SK-N-SH (cell line): ENCODE measurements at regions not wholly inside any gene's neighbourhood (a gene's known extent, or its start where the extent isn't known, plus 50 kb on each side); places are given as distances from the start of the nearest gene placed in this dataset.

Experiments used
- CTCF ChIA-PET: fragments of 300-600, 350-600 bp; formaldehyde crosslinking; extraction: SDS; loops from one replicate; lab custom pipeline; 2021; lab: Yijun Ruan, JAX
- POLR2A ChIA-PET: fragments of 350-600 bp; sonication (Branson Sonifier 250); formaldehyde crosslinking; extraction: SDS; loops from one replicate; lab custom pipeline; 2020; ENCODE audit warnings: antibody characterized with exemption, inconsistent platforms; lab: Yijun Ruan, JAX
- DNase-seq: peaks from one replicate; pipeline ENCODE4 v3.0.0; 2012
- H2AFZ ChIP-seq: fragments of 200-600 bp; sonication (generic); 2 replicates; pipeline ENCODE4 v1.8.1; 2016; ENCODE audit warnings: antibody characterized with exemption, mild to moderate bottlenecking, low read depth
- H3F3A ChIP-seq: fragments of 200-600 bp; sonication (generic); replicated peaks from 2 replicates; pipeline ENCODE3; 2016; ENCODE audit warnings: antibody characterized with exemption, mild to moderate bottlenecking; ENCODE audit not compliant: insufficient read depth
- H3K27ac ChIP-seq, 2 experiments: fragments of 200-500 bp in 1 of 2; fragments of 200-600 bp in 1 of 2; sonication (Bioruptor generic) in 1 of 2; sonication (generic), shearing (Covaris generic) in 1 of 2; 2 replicates each; pipeline versions ENCODE4 v1.5.1 to v1.6.1; 2014 to 2016; ENCODE audit warnings: low read depth in 2 of 2, inconsistent platforms in 1 of 2, low read length in 1 of 2, mild to moderate bottlenecking in 1 of 2, mixed read lengths in 1 of 2
- H3K27me3 ChIP-seq: fragments of 200-600 bp; sonication (generic), shearing (Covaris generic); 2 replicates; pipeline ENCODE4 v1.6.1; 2016; ENCODE audit warnings: mixed run types; ENCODE audit not compliant: insufficient read depth
- H3K36me3 ChIP-seq, 2 experiments: fragments of 200-500 bp in 1 of 2; fragments of 200-600 bp in 1 of 2; sonication (Bioruptor generic) in 1 of 2; sonication (generic) in 1 of 2; replicated peaks in 1 of 2; 2 replicates each; pipeline versions ENCODE3 to v1.5.1; 2014 to 2016; ENCODE audit warnings: low read length in 1 of 2, mild to moderate bottlenecking in 1 of 2; ENCODE audit not compliant: insufficient read depth in 2 of 2, control insufficient read depth in 1 of 2
- H3K4me1 ChIP-seq, 2 experiments: fragments of 200-500 bp in 1 of 2; fragments of 200-600 bp in 1 of 2; sonication (Bioruptor generic) in 1 of 2; sonication (generic), shearing (Covaris generic) in 1 of 2; 2 replicates each; pipeline versions ENCODE4 v1.5.1 to v1.6.1; 2014 to 2016; ENCODE audit warnings: low read depth in 1 of 2, low read length in 1 of 2, mixed run types in 1 of 2; ENCODE audit not compliant: insufficient read depth in 2 of 2, control insufficient read depth in 1 of 2
- H3K4me2 ChIP-seq: fragments of 200-600 bp; sonication (generic), shearing (Covaris generic); 2 replicates; pipeline ENCODE4 v1.6.1; 2017; ENCODE audit warnings: mixed run types
- H3K4me3 ChIP-seq, 2 experiments: fragments of 200-500 bp in 1 of 2; fragments of 200-600 bp in 1 of 2; sonication (Bioruptor generic) in 1 of 2; sonication (generic), shearing (Covaris generic) in 1 of 2; 2 replicates each; pipeline versions ENCODE4 v1.5.1 to v1.8.1; 2014 to 2016; ENCODE audit warnings: low read depth in 2 of 2, inconsistent platforms in 1 of 2, low read length in 1 of 2, mild to moderate bottlenecking in 1 of 2, mixed read lengths in 1 of 2, moderate library complexity in 1 of 2
- H3K79me2 ChIP-seq: fragments of 200-600 bp; sonication (generic); 2 replicates; pipeline ENCODE4 v1.8.1; 2017; ENCODE audit warnings: mild to moderate bottlenecking; ENCODE audit not compliant: insufficient read depth
- H3K9ac ChIP-seq: fragments of 200-600 bp; sonication (generic); 2 replicates; pipeline ENCODE4 v1.6.1; 2017; ENCODE audit warnings: mixed run types
- H3K9me2 ChIP-seq: fragments of 200-600 bp; sonication (generic); 2 replicates; pipeline ENCODE4 v1.6.1; 2017; ENCODE audit warnings: mixed run types
- H3K9me3 ChIP-seq: fragments of 200-600 bp; sonication (generic); 2 replicates; pipeline ENCODE4 v1.6.1; 2017; ENCODE audit warnings: mixed run types, mild to moderate bottlenecking, moderate library complexity
- H4K20me1 ChIP-seq: fragments of 200-600 bp; sonication (generic); 2 replicates; pipeline ENCODE4 v1.6.1; 2017; ENCODE audit warnings: mild to moderate bottlenecking, mixed run types; ENCODE audit not compliant: insufficient read depth
- CHD2 ChIP-seq: fragments of 150-350 bp; IDR thresholded peaks from 2 replicates; pipeline ENCODE4 v1.6.1; 2018; ENCODE audit warnings: low read length; ENCODE audit not compliant: partially characterized antibody
- CTCF ChIP-seq: fragments of 200-600 bp; sonication (generic); IDR thresholded peaks from 2 replicates; pipeline ENCODE4 v1.6.1; 2017; ENCODE audit warnings: antibody characterized with exemption, mild to moderate bottlenecking, moderate library complexity
- EP300 ChIP-seq, 2 experiments: IDR thresholded peaks; 2 replicates each; pipeline versions ENCODE4 v1.4.0 to v1.6.1; 2012; ENCODE audit warnings: borderline replicate concordance in 1 of 2, low read depth in 1 of 2, low read length in 1 of 2
- EZH2phosphoT487 ChIP-seq: fragments of 200-600 bp; sonication (generic); IDR thresholded peaks from 2 replicates; pipeline ENCODE4 v1.6.1; 2017; ENCODE audit warnings: low read depth, mixed run types, mild to moderate bottlenecking, antibody characterized with exemption, moderate library complexity, borderline replicate concordance
- FOSL2 ChIP-seq: IDR thresholded peaks from 2 replicates; pipeline ENCODE4 v1.4.0; 2012; ENCODE audit warnings: low read depth, mild to moderate bottlenecking, moderate library complexity, borderline replicate concordance
- GABPA ChIP-seq: IDR thresholded peaks from 2 replicates; pipeline ENCODE4 v1.4.0; 2012; ENCODE audit warnings: low read depth, mild to moderate bottlenecking
- GATA2 ChIP-seq: sonication (generic); formaldehyde crosslinking; IDR thresholded peaks from 2 replicates; pipeline ENCODE4 v1.5.0; 2020; ENCODE audit warnings: mild to moderate bottlenecking, missing genetic modification reagents
- JUND ChIP-seq: IDR thresholded peaks from 2 replicates; pipeline ENCODE4 v1.4.0; 2012
- MAX ChIP-seq: IDR thresholded peaks from 2 replicates; pipeline ENCODE4 v1.4.0; 2012; ENCODE audit warnings: low read depth
- MXI1 ChIP-seq: IDR thresholded peaks from 2 replicates; pipeline ENCODE4 v1.6.1; 2012; ENCODE audit warnings: mild to moderate bottlenecking, low read depth, low read length, improper control_type of control experiment
- NRF1 ChIP-seq: IDR thresholded peaks from 2 replicates; pipeline ENCODE4 v1.6.1; 2012; ENCODE audit warnings: low read depth, mild to moderate bottlenecking, low read length
- POLR2AphosphoS5 ChIP-seq: IDR thresholded peaks from 2 replicates; pipeline ENCODE4 v1.6.1; 2012; ENCODE audit warnings: low read depth, low read length
- RAD21 ChIP-seq: IDR thresholded peaks from 2 replicates; pipeline ENCODE4 v1.6.1; 2012; ENCODE audit warnings: mild to moderate bottlenecking, low read length
- REST ChIP-seq: IDR thresholded peaks from 2 replicates; pipeline ENCODE4 v1.6.1; 2012; ENCODE audit warnings: mild to moderate bottlenecking, low read depth, low read length, moderate library complexity
- SIN3A ChIP-seq: IDR thresholded peaks from 2 replicates; pipeline ENCODE4 v1.6.1; 2012; ENCODE audit warnings: low read depth, mild to moderate bottlenecking, low read length, moderate library complexity, borderline replicate concordance
- SMC3 ChIP-seq: IDR thresholded peaks from 2 replicates; pipeline ENCODE4 v1.6.1; 2012; ENCODE audit warnings: low read depth, low read length, improper control_type of control experiment
- TEAD4 ChIP-seq: IDR thresholded peaks from 2 replicates; pipeline ENCODE4 v1.4.0; 2012; ENCODE audit warnings: mild to moderate bottlenecking, borderline replicate concordance; ENCODE audit not compliant: insufficient read depth
- USF1 ChIP-seq: IDR thresholded peaks from 2 replicates; pipeline ENCODE4 v1.4.0; 2012; ENCODE audit warnings: low read depth, borderline replicate concordance
- USF2 ChIP-seq: fragments of 150-350 bp; IDR thresholded peaks from 2 replicates; pipeline ENCODE4 v1.6.1; 2017; ENCODE audit warnings: antibody characterized with exemption, low read length, low read depth, borderline replicate concordance
- YY1 ChIP-seq: IDR thresholded peaks from 2 replicates; pipeline ENCODE4 v1.4.0; 2012; ENCODE audit warnings: low read depth, mild to moderate bottlenecking
- WGBS: methylation state at CpG from one replicate; pipeline ENCODE4 v1.1.6; 2017; ENCODE audit warnings: low lambda C conversion rate; 5-methylcytosine and 5-hydroxymethylcytosine counted together

GRCh38 chr1:104853276-104853675 lies 1103.6 kb downstream of the AMY1C start:
- TF ChIP-seq JUND (no peak), YY1 (no peak), TEAD4 (no peak)
- Histone ChIP-seq H3K27me3 (no peaks in the 10 kb centered on the region), H3F3A (no peaks in the 10 kb centered on the region), H3K27ac (no peak overlapping the region), H3K4me3 (no peak overlapping the region), H3K4me1 (no peaks in the 10 kb centered on the region), H4K20me1 (no peaks in the 10 kb centered on the region), H3K9me3 (no peaks in the 10 kb centered on the region), H3K9ac (no peak overlapping the region), H3K79me2 (no peaks in the 10 kb centered on the region), H2AFZ (no peak overlapping the region), H3K36me3 (no peaks in the 10 kb centered on the region), H3K4me2 (no peak overlapping the region), H3K9me2 (no peaks in the 10 kb centered on the region; the same call in 1 of the 2 replicates)
- ChIA-PET POLR2A (no interaction called here), CTCF (no interaction called here)
- DNase-seq: no peak
- WGBS: 63% methylated on average over 2 of the region's 2 CpGs

- H3K79me2 ChIP-seq: no peaks in the 10 kb centered on the region
- POLR2A ChIA-PET: no interaction called here
- WGBS: 65% methylated on average over 2 of the region's 2 CpGs
- no peaks in the 10 kb centered on the region for H3K4me1 ChIP-seq
- H4K20me1 ChIP-seq: no peaks in the 10 kb centered on the region
- H3K9me3 ChIP-seq: no peaks in the 10 kb centered on the region
- no peaks in the 10 kb centered on the region for H3K36me3 ChIP-seq
- no peak overlapping the region for H3K27ac ChIP-seq
- CTCF ChIA-PET: no interaction called here
- H3K9me2 ChIP-seq: no peaks in the 10 kb centered on the region; the same call in 1 of the 2 replicates
- DNase-seq: no peak
- H3F3A ChIP-seq: no peaks in the 10 kb centered on the region
- TF ChIP-seq SIN3A: no peak
- TF ChIP-seq EZH2phosphoT487: no peak
- no peak for TF ChIP-seq RAD21
- TF ChIP-seq TEAD4: no peak
- TF ChIP-seq MAX: no peak
- TF ChIP-seq MXI1: no peak
- TF ChIP-seq GABPA: no peak
- no peak for TF ChIP-seq USF2
- TF ChIP-seq FOSL2: no peak
- TF ChIP-seq SMC3: no peak
- no peak for TF ChIP-seq CTCF
- no peak for TF ChIP-seq POLR2AphosphoS5
- TF ChIP-seq CHD2: no peak
- no peak for TF ChIP-seq GATA2
- TF ChIP-seq EP300 (IDR thresholded peaks at IDR 0.05; ENCODE audit: borderline replicate concordance in 1 of 2, low read depth in 1 of 2, low read length in 1 of 2): no peak
- no peak for TF ChIP-seq USF1
- TF ChIP-seq REST: no peak
- no peak for TF ChIP-seq NRF1
- TF ChIP-seq, all 33 proteins: peak for 0
- no peak overlapping the region for H3K4me2 ChIP-seq
- no peak overlapping the region for H2AFZ ChIP-seq
- H3K27me3 ChIP-seq: no peaks in the 10 kb centered on the region
- H3K4me3 ChIP-seq: no peak overlapping the region
- no peak overlapping the region for H3K9ac ChIP-seq
These were observed 1104.8 kb downstream of the AMY1C start for GRCh38 chr1:104854529-104854928.
